GM12872 (cell line): ENCODE measurements at regions not wholly inside any gene's neighbourhood (a gene's known extent, or its start where the extent isn't known, plus 50 kb on each side); places are given as distances from the start of the nearest gene placed in this dataset.

Experiments
- TF ChIP-seq, protein P1 (sequence below): IDR thresholded peaks from 3 replicates; pipeline ENCODE4 v1.5.1; 2011; ENCODE audit warnings: low read depth, mild to moderate bottlenecking, low read length, moderate library complexity; ENCODE audit not compliant: insufficient read depth

GRCh38 chr15:58284293-58284692 is 146.1 kb downstream of the AQP9 start:
- TF ChIP-seq, protein P1, sequence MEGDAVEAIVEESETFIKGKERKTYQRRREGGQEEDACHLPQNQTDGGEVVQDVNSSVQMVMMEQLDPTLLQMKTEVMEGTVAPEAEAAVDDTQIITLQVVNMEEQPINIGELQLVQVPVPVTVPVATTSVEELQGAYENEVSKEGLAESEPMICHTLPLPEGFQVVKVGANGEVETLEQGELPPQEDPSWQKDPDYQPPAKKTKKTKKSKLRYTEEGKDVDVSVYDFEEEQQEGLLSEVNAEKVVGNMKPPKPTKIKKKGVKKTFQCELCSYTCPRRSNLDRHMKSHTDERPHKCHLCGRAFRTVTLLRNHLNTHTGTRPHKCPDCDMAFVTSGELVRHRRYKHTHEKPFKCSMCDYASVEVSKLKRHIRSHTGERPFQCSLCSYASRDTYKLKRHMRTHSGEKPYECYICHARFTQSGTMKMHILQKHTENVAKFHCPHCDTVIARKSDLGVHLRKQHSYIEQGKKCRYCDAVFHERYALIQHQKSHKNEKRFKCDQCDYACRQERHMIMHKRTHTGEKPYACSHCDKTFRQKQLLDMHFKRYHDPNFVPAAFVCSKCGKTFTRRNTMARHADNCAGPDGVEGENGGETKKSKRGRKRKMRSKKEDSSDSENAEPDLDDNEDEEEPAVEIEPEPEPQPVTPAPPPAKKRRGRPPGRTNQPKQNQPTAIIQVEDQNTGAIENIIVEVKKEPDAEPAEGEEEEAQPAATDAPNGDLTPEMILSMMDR: no peak

- TF ChIP-seq, protein P1: no peak
Observed at GRCh38 chr15:58285212-58285920, 146.4 kb upstream of the LIPC start.

DNA sequence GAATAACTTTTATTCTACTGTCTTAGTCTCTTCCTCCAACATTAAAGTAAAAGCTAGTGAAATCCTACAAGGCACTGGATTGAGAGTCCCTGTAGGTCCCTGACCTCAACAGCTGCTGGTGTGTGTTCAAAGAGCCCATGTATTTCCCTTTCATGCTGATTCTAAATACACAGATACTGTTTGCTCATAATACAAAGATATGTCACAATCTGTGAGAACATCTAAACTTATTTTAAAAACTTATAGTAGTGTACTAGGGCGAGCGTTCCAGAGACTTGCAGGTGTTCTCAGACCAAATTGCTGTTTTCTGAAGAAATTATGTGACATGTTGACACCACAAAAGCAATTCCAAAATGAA is 145.9 kb upstream of the LIPC start:
- TF ChIP-seq, protein P1: no peak

- TF ChIP-seq, protein P1: no peak
Observed at GRCh38 chr15:58286523-58286922, 145.3 kb upstream of the LIPC start.

DNA sequence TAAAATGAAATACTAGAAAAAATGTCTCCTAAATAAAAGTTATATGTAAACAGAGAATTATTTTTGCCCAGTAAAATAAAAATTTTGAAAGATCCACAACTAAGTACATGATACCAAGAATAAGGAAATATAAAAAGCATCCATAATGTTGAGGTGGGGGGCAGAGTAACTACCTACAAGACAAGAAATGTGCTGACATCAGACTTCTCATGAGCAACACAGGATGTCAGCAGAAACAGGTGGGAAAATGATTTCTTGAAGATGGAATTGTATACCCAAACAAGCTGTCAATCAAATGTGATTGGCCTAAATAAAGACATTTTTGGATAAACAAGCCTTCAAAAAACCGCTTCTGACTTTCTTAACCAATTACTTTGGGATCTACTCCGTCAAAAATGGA is 143.9 kb upstream of the LIPC start:
- TF ChIP-seq, protein P1: no peak

- TF ChIP-seq, protein P1: no peak
Observed at GRCh38 chr15:58288592-58288991, 143.2 kb upstream of the LIPC start.

DNA sequence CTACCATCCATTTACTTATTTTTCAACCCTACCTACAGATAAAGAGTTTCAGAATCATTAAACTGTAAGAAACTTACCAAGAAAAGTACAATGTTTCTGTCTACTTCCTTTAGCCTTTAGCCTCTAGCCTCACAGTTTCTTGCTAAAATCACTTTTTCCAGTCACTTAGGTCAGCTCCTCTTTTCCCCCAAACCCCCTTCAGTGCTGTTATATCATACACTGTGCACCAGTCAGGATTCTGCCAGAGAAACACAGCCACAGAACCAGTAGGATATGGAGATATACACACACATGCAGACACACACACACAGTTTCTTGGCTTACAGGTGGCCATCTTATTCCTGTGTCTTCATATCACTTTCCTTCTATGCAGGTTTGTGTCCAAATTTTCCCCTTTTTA is 139.9 kb upstream of the LIPC start:
- TF ChIP-seq, protein P1: no peak
